ENCODE measurements at regions not wholly inside any gene's neighbourhood (a gene's known extent, or its start where the extent isn't known, plus 50 kb on each side); places are given as distances from the start of the nearest gene placed in this dataset.

GRCh38 chr4:174430576-174430975 is 91.7 kb downstream of the HPGD start:
- no peak overlapping the region for H3K27ac Mint-ChIP-seq (ENCODE audit: unreplicated experiment)

GRCh38 chr4:174429701-174430410 is 92.4 kb downstream of the HPGD start:
- intact Hi-C loops (cut with micrococcal nuclease; ENCODE audit: unreplicated experiment) = no loop called here
- Histone ChIP-seq H3K9me3 (no peaks in the 10 kb centered on the region), H3K27me3 (replicated peaks; ENCODE audit: control insufficient read depth, insufficient read depth, low read length) (no peaks in the 10 kb centered on the region), H3K36me3 (ENCODE audit: control insufficient read depth, insufficient read depth, low read length) (no peaks in the 10 kb centered on the region), H3K4me3 (ENCODE audit: low read depth, low read length) (no peak overlapping the region), H3K4me1 (no peaks in the 10 kb centered on the region; the same call in 1 of the 2 replicates)
- no TSS peak for BruUV-seq (replicated peaks)
- no peaks in the 10 kb centered on the region for H3K27me3 Mint-ChIP-seq (ENCODE audit: insufficient read depth, unreplicated experiment)
- H3K36me3 Mint-ChIP-seq (ENCODE audit: insufficient read depth, unreplicated experiment) = no peaks in the 10 kb centered on the region
- H3K9me3 Mint-ChIP-seq (ENCODE audit: unreplicated experiment) = no peaks in the 10 kb centered on the region
- POLR2A ChIA-PET = no interaction called here
- no peak for TF ChIP-seq CTCF (IDR thresholded peaks at IDR 0.05; ENCODE audit: insufficient read depth in 1 of 2, low read depth in 1 of 2, low read length in 1 of 2, severe bottlenecking in 1 of 2, unreplicated experiment in 1 of 2)
- no peaks in the 10 kb centered on the region for H3K4me1 Mint-ChIP-seq (ENCODE audit: low read depth, unreplicated experiment)
- no peak overlapping the region for H3K4me3 Mint-ChIP-seq (ENCODE audit: unreplicated experiment)
- CTCF ChIA-PET = no interaction called here
- no peak for DNase-seq
- H3K27ac Mint-ChIP-seq (ENCODE audit: unreplicated experiment) = no peak overlapping the region

More at GRCh38 chr4:174430576-174430975, 91.7 kb downstream of the HPGD start:
- H3K36me3 ChIP-seq (ENCODE audit: control insufficient read depth, insufficient read depth, low read length) = no peaks in the 10 kb centered on the region
- Mint-ChIP-seq H3K4me3 (ENCODE audit: unreplicated experiment) (no peak overlapping the region), H3K9me3 (ENCODE audit: unreplicated experiment) (no peaks in the 10 kb centered on the region), H3K27me3 (ENCODE audit: insufficient read depth, unreplicated experiment) (no peaks in the 10 kb centered on the region), H3K36me3 (ENCODE audit: insufficient read depth, unreplicated experiment) (no peaks in the 10 kb centered on the region), H3K4me1 (ENCODE audit: low read depth, unreplicated experiment) (peaks cover 3% of the 10 kb centered on the region)
- no peaks in the 10 kb centered on the region for H3K27me3 ChIP-seq (replicated peaks; ENCODE audit: control insufficient read depth, insufficient read depth, low read length)
- H3K4me1 ChIP-seq = no peaks in the 10 kb centered on the region; the same call in 1 of the 2 replicates
- intact Hi-C loops (cut with micrococcal nuclease; ENCODE audit: unreplicated experiment) = no loop called here
- TF ChIP-seq CTCF (IDR thresholded peaks at IDR 0.05; ENCODE audit: insufficient read depth in 1 of 2, low read depth in 1 of 2, low read length in 1 of 2, severe bottlenecking in 1 of 2, unreplicated experiment in 1 of 2) = no peak
- DNase-seq = no peak
- ChIA-PET CTCF (no interaction called here), POLR2A (no interaction called here)
- no TSS peak for BruUV-seq (replicated peaks)
- H3K4me3 ChIP-seq (ENCODE audit: low read depth, low read length) = no peak overlapping the region
- H3K9me3 ChIP-seq = no peaks in the 10 kb centered on the region

GRCh38 chr4:174427571-174428140 is 94.6 kb downstream of the HPGD start:
- H3K4me1 ChIP-seq = no peaks in the 10 kb centered on the region; the same call in 1 of the 2 replicates
- H3K9me3 ChIP-seq = no peaks in the 10 kb centered on the region
- no peaks in the 10 kb centered on the region for H3K4me1 Mint-ChIP-seq (ENCODE audit: low read depth, unreplicated experiment)
- intact Hi-C loops (cut with micrococcal nuclease; ENCODE audit: unreplicated experiment) = no loop called here
- no peak for TF ChIP-seq CTCF (IDR thresholded peaks at IDR 0.05; ENCODE audit: insufficient read depth in 1 of 2, low read depth in 1 of 2, low read length in 1 of 2, severe bottlenecking in 1 of 2, unreplicated experiment in 1 of 2)
- H3K27ac Mint-ChIP-seq (ENCODE audit: unreplicated experiment) = no peak overlapping the region
- H3K27me3 ChIP-seq (replicated peaks; ENCODE audit: control insufficient read depth, insufficient read depth, low read length) = no peaks in the 10 kb centered on the region
- H3K36me3 Mint-ChIP-seq (ENCODE audit: insufficient read depth, unreplicated experiment) = no peaks in the 10 kb centered on the region
- BruUV-seq (replicated peaks) = no TSS peak
- no peaks in the 10 kb centered on the region for H3K27me3 Mint-ChIP-seq (ENCODE audit: insufficient read depth, unreplicated experiment)
- no peak overlapping the region for H3K4me3 Mint-ChIP-seq (ENCODE audit: unreplicated experiment)
- H3K36me3 ChIP-seq (ENCODE audit: control insufficient read depth, insufficient read depth, low read length) = no peaks in the 10 kb centered on the region
- ChIA-PET POLR2A (no interaction called here), CTCF (no interaction called here)
- DNase-seq = no peak
- H3K9me3 Mint-ChIP-seq (ENCODE audit: unreplicated experiment) = no peaks in the 10 kb centered on the region
- no peak overlapping the region for H3K4me3 ChIP-seq (ENCODE audit: low read depth, low read length)

All from Caco-2 (cell line).